H1 (cell line): ENCODE measurements at regions not wholly inside any gene's neighbourhood (a gene's known extent, or its start where the extent isn't known, plus 50 kb on each side); places are given as distances from the start of the nearest gene placed in this dataset.

Experiments
- CTCF ChIA-PET: fragments of 300-600 bp; sonication (Branson Sonifier 250); formaldehyde crosslinking; loops from one replicate; lab custom pipeline; 2021; ENCODE audit not compliant: partially characterized antibody; lab: Charles Lee
- POLR2A ChIA-PET: fragments of 300-600 bp; sonication (Branson Sonifier 250); formaldehyde crosslinking; loops from one replicate; lab custom pipeline; 2021; ENCODE audit warnings: inconsistent platforms; ENCODE audit not compliant: partially characterized antibody; lab: Charles Lee
- DNase-seq, 2 experiments: peaks; one replicate each; pipeline versions ENCODE4 v3.0.0 to v3.0.0-alpha.2; 2010 to 2022; ENCODE audit warnings: low spot score in 2 of 2, low read depth in 1 of 2, mixed read lengths in 1 of 2
- FAIRE-seq: peaks from 2 replicates; lab custom pipeline; 2011; peaks lifted over from hg19 to GRCh38; lab: Jason Lieb, UNC
- H2AFZ ChIP-seq: 2 replicates; pipeline ENCODE4 v1.8.1; 2012; ENCODE audit warnings: low read length, inconsistent platforms
- H2AK5ac ChIP-seq: 2 replicates; pipeline ENCODE4 v1.6.1; 2013; ENCODE audit warnings: low read depth, low read length
- H2BK120ac ChIP-seq: replicated peaks from 2 replicates; pipeline ENCODE3; 2013; ENCODE audit warnings: low read depth, low read length, inconsistent platforms
- H2BK12ac ChIP-seq: 2 replicates; pipeline ENCODE4 v1.6.1; 2013; ENCODE audit warnings: low read depth, low read length
- H2BK15ac ChIP-seq: 2 replicates; pipeline ENCODE4 v1.6.1; 2013; ENCODE audit warnings: low read length
- H2BK20ac ChIP-seq: 2 replicates; pipeline ENCODE4 v1.6.1; 2013; ENCODE audit warnings: low read length
- H2BK5ac ChIP-seq: 2 replicates; pipeline ENCODE4 v1.6.1; 2013; ENCODE audit warnings: low read depth, low read length
- H3K14ac ChIP-seq: 2 replicates; pipeline ENCODE4 v1.6.1; 2013; ENCODE audit warnings: inconsistent platforms; ENCODE audit not compliant: insufficient read length
- H3K18ac ChIP-seq: 2 replicates; pipeline ENCODE4 v1.6.1; 2013; ENCODE audit warnings: low read length; ENCODE audit errors: extremely low read depth
- H3K23ac ChIP-seq: 2 replicates; pipeline ENCODE4 v1.6.1; 2013; ENCODE audit warnings: inconsistent platforms; ENCODE audit not compliant: insufficient read length
- H3K23me2 ChIP-seq: 2 replicates; pipeline ENCODE4 v1.6.1; 2013; ENCODE audit warnings: low read depth, low read length
- H3K27ac ChIP-seq: 2 replicates; pipeline ENCODE4 v1.6.1; 2011; ENCODE audit warnings: low read depth, low read length, inconsistent platforms
- H3K27me3 ChIP-seq, 4 experiments: replicated peaks in 1 of 4; 1 replicate in 1 of 4; 2 replicates in 3 of 4; pipeline versions ENCODE4 v1.6.1 to v1.8.1; 2011 to 2013; ENCODE audit warnings: low read length in 3 of 4, mild to moderate bottlenecking in 3 of 4, inconsistent platforms in 2 of 4, mixed read lengths in 2 of 4, moderate library complexity in 1 of 4; ENCODE audit not compliant: control insufficient read depth in 3 of 4, insufficient read depth in 3 of 4; ENCODE audit errors: extremely low read depth in 1 of 4
- H3K36me3 ChIP-seq, 4 experiments: 2 replicates each; pipeline versions ENCODE4 v1.6.1 to v1.8.1; 2011 to 2013; ENCODE audit warnings: mild to moderate bottlenecking in 4 of 4, low read length in 3 of 4, moderate library complexity in 2 of 4, control low read depth in 1 of 4, inconsistent platforms in 1 of 4; ENCODE audit not compliant: insufficient read depth in 4 of 4, control insufficient read depth in 2 of 4
- H3K4ac ChIP-seq: replicated peaks from 2 replicates; pipeline ENCODE3; 2013; ENCODE audit warnings: low read length, low read depth, mixed read lengths, inconsistent platforms; ENCODE audit not compliant: insufficient read length
- H3K4me1 ChIP-seq, 4 experiments: replicated peaks in 1 of 4; 1 replicate in 1 of 4; 2 replicates in 3 of 4; pipeline versions ENCODE4 v1.6.1 to v1.8.1; 2011 to 2013; ENCODE audit warnings: low read length in 3 of 4, inconsistent platforms in 2 of 4, mixed read lengths in 1 of 4; ENCODE audit not compliant: insufficient read depth in 4 of 4, control insufficient read depth in 3 of 4
- H3K4me2 ChIP-seq, 2 experiments: 2 replicates each; pipeline versions ENCODE4 v1.6.1 to v1.8.1; 2011 to 2013; ENCODE audit warnings: low read depth in 2 of 2, low read length in 2 of 2, control low read depth in 1 of 2, inconsistent platforms in 1 of 2, mild to moderate bottlenecking in 1 of 2; ENCODE audit not compliant: insufficient read depth in 1 of 2
- H3K4me3 ChIP-seq, 4 experiments: fragments of 200-600, 300-600 bp in 1 of 4; sonication (generic), shearing (Covaris generic), sonication (Bioruptor Twin) in 1 of 4; 2 replicates each; pipeline versions ENCODE4 v1.5.1 to v1.8.1; 2011 to 2016; ENCODE audit warnings: low read length in 4 of 4, low read depth in 3 of 4, control low read depth in 2 of 4, inconsistent platforms in 2 of 4, mild to moderate bottlenecking in 2 of 4, mixed read lengths in 1 of 4, moderate library complexity in 1 of 4; ENCODE audit not compliant: insufficient read depth in 2 of 4; ENCODE audit errors: extremely low read depth in 1 of 4
- H3K56ac ChIP-seq: replicated peaks from 2 replicates; pipeline ENCODE3; 2013; ENCODE audit warnings: low read depth, mild to moderate bottlenecking, mixed read lengths, low read length, inconsistent platforms; ENCODE audit not compliant: insufficient read length
- H3K79me1 ChIP-seq: 2 replicates; pipeline ENCODE4 v1.6.1; 2013; ENCODE audit warnings: low read depth, low read length, control low read depth
- H3K79me2 ChIP-seq, 2 experiments: 2 replicates each; pipeline versions ENCODE4 v1.6.1 to v1.8.1; 2012 to 2013; ENCODE audit warnings: low read length in 2 of 2, mild to moderate bottlenecking in 2 of 2, inconsistent platforms in 1 of 2; ENCODE audit not compliant: insufficient read depth in 2 of 2, control insufficient read depth in 1 of 2
- H3K9ac ChIP-seq, 4 experiments: replicated peaks in 1 of 4; 1 replicate in 1 of 4; 2 replicates in 3 of 4; pipeline versions ENCODE4 v1.6.1 to v1.8.1; 2011 to 2013; ENCODE audit warnings: low read depth in 3 of 4, low read length in 3 of 4, control low read depth in 2 of 4, mild to moderate bottlenecking in 2 of 4, moderate library complexity in 2 of 4, inconsistent platforms in 1 of 4; ENCODE audit errors: extremely low read depth in 1 of 4
- H3K9me3 ChIP-seq, 2 experiments: 2 replicates each; pipeline versions ENCODE4 v1.6.1 to v1.8.1; 2012 to 2013; ENCODE audit warnings: mild to moderate bottlenecking in 2 of 2, moderate library complexity in 2 of 2, control low read depth in 1 of 2, inconsistent platforms in 1 of 2, low read depth in 1 of 2, low read length in 1 of 2, mixed read lengths in 1 of 2; ENCODE audit not compliant: insufficient read depth in 2 of 2
- H4K20me1 ChIP-seq, 2 experiments: replicated peaks in 1 of 2; 2 replicates each; pipeline versions ENCODE3 to v1.8.1; 2011 to 2013; ENCODE audit warnings: inconsistent platforms in 2 of 2, low read length in 2 of 2, mild to moderate bottlenecking in 1 of 2; ENCODE audit not compliant: insufficient read depth in 2 of 2, control insufficient read depth in 1 of 2
- H4K5ac ChIP-seq: 2 replicates; pipeline ENCODE4 v1.6.1; 2013; ENCODE audit warnings: low read length, low read depth, mixed read lengths, inconsistent platforms; ENCODE audit not compliant: insufficient read length
- H4K8ac ChIP-seq: 2 replicates; pipeline ENCODE4 v1.8.0; 2013; ENCODE audit warnings: mild to moderate bottlenecking, moderate library complexity, low read length, inconsistent platforms; ENCODE audit not compliant: insufficient read depth; ENCODE audit errors: extremely low read depth
- H4K91ac ChIP-seq: replicated peaks from 2 replicates; pipeline ENCODE3; 2013; ENCODE audit warnings: low read length, mixed read lengths, inconsistent platforms; ENCODE audit not compliant: insufficient read length
- ATF2 ChIP-seq: IDR thresholded peaks from 2 replicates; pipeline ENCODE4 v1.6.1; 2012; ENCODE audit warnings: low read length, inconsistent platforms
- CBX8 ChIP-seq: fragments of 300-800, 300-1000 bp; sonication (generic); IDR thresholded peaks from 2 replicates; pipeline ENCODE4 v1.7.1; 2016; ENCODE audit warnings: low read depth, low read length, borderline replicate concordance
- TBP ChIP-seq: IDR thresholded peaks from 2 replicates; pipeline ENCODE4 v1.6.1; 2011; ENCODE audit warnings: low read depth, low read length, improper control_type of control experiment
- WGBS, 2 experiments: shearing (Covaris generic) in 1 of 2; methylation state at CpG; one replicate each; pipeline versions ENCODE4 v1.1.6 to v1.1.7; 2013 to 2015; ENCODE audit warnings: low lambda C conversion rate in 2 of 2, mixed read lengths in 2 of 2, inconsistent platforms in 1 of 2, low coverage in 1 of 2, missing lambda C conversion rate in 1 of 2; ENCODE audit not compliant: insufficient replicate concordance in 2 of 2, insufficient coverage in 1 of 2, insufficient read length in 1 of 2; ENCODE audit errors: extremely low coverage in 1 of 2, missing lambda C conversion rate in 1 of 2; 5-methylcytosine and 5-hydroxymethylcytosine counted together

- Histone ChIP-seq H3K79me1 (no peaks in the 10 kb centered on the region), H2BK5ac (no peak overlapping the region), H2BK15ac (no peak overlapping the region), H4K8ac (no peak overlapping the region), H3K27me3 (no peaks in the 10 kb centered on the region), H3K4ac (no peak overlapping the region), H2BK120ac (no peak overlapping the region), H4K20me1 (no peaks in the 10 kb centered on the region), H3K23me2 (no peaks in the 10 kb centered on the region), H4K91ac (no peak overlapping the region), H2AK5ac (no peak overlapping the region), H3K14ac (no peak overlapping the region), H3K36me3 (no peaks in the 10 kb centered on the region), H3K4me1 (no peaks in the 10 kb centered on the region; a peak in 2 of 7 replicates), H3K18ac (no peak overlapping the region), H3K9me3 (no peaks in the 10 kb centered on the region), H3K9ac (no peak overlapping the region), H3K27ac (no peak overlapping the region), H2AFZ (no peak overlapping the region), H2BK12ac (no peak overlapping the region), H3K4me3 (no peak overlapping the region), H3K56ac (no peak overlapping the region), H2BK20ac (no peak overlapping the region), H3K23ac (no peak overlapping the region), H3K79me2 (no peaks in the 10 kb centered on the region), H3K4me2 (no peak overlapping the region), H4K5ac (no peak overlapping the region)
- POLR2A ChIA-PET = no interaction called here
- CTCF ChIA-PET = interaction anchor here (0.6 kb wide), 1 partner anchor 443 kb away, joined by 3 read pairs; no protein-coding TSS in a partner anchor
- no peak for FAIRE-seq
- TF ChIP-seq CBX8 = no peak
- no peak for TF ChIP-seq ATF2
- no peak for TF ChIP-seq TBP
- DNase-seq = no peak
- WGBS, 2 experiments = 73% methylated on average over 1 of the region's 1 CpG; no CpG with 5 or more reads in 1 of the 2 experiments
Measured at GRCh38 chr2:146917431-146918042, 927.3 kb upstream of the ACVR2A start.
